HG02943 (cell line): ENCODE measurements at regions not wholly inside any gene's neighbourhood (a gene's known extent, or its start where the extent isn't known, plus 50 kb on each side); places are given as distances from the start of the nearest gene placed in this dataset.
"Not testable (repeated sequence)": the region's sequence is repeated elsewhere in the genome, so short reads cannot be mapped to it uniquely, and the experiment has no call there.

Experiments used
- ATAC-seq: cut with Tn5 transposase; IDR thresholded peaks from one replicate; pipeline ENCODE4 v1.9.1; 2021; ENCODE audit warnings: mild to moderate bottlenecking, low read depth, moderate library complexity; ENCODE audit not compliant: unreplicated experiment

DNA sequence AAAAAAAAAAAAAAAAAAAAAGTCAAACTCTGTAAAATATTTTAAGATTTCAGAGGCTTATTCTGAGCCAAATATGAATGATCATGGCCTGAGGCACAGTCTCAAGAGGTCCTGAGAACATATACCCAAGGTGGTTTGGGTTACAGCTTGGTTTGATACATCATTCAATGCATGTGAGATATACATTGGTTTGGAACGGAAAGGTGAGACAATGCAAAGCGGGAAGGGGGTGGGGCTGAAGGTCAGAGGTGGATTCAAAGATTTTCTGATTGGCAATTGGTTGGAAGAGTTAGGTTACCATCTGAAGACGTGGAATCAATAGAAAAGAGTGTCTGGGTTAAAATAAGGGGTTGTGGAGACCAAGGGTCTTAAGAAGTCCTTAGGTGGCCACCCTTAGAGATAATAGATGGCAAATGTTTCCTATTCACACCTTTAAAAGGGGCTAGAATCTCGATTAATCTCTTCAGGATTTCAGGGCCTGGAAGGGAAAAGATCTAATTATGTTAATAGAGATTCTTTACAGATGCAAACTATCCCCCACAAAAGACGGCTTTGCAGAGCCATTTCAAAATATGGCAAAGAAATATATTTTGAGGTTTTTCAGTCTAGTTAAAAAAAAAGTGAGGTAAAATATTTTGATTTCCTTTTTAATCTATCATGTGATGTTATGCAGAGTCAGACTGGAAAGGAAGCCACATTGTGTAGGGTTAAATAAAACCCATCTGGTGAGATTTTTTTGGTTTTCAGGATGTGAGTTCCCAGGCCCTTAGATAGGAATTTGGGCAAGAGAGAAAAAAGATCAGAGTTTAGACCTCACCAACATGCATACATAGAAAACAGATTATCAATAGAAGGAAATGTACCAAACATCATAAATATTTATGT, 173.8 kb upstream of the CNOT2 start:
- ATAC-seq, result no peak

DNA sequence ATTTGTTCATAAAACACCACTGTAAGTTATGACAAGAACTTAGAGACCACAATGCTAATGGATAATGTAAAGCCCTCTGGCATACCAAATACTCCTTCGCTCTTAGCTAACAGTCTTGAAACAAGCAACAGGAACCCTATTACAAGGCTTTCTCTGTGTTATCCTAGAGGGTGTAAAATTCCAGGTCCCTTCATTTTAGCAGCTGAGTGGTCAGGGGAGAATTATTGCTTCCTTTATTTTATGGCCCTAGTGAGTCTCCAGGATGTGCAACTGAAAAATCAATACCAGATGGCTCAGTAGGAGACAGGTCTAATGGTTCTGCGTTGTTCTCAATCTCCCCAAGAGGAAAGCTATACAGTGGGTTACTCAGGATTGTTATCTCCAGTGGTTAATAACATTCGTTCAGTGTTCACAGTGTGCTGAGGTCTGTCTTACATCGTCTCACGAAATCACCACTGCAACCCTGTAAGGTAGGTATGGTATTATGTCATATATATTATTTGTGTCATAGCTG, 172.7 kb upstream of the CNOT2 start:
- no peak for ATAC-seq

DNA sequence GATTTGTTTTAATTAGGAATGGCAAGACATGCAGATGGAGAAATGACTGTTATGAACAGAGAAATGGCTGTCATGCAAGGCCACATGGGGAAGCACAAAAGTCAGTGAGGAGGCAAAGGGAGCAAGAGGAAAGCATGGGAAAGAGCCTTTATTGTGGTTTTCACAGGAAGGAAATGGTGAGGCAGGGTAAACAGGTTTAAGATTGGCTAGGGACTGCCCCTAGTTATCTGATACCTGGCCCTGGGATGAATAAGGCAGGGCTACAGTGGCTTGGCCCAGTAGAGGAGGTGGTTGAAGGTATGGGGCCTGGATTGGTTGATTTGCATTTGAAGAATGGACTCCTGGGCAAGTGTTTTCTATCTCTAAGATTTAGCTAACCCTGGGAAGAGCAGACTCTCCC, 168.7 kb upstream of the CNOT2 start:
- ATAC-seq, result no peak

DNA sequence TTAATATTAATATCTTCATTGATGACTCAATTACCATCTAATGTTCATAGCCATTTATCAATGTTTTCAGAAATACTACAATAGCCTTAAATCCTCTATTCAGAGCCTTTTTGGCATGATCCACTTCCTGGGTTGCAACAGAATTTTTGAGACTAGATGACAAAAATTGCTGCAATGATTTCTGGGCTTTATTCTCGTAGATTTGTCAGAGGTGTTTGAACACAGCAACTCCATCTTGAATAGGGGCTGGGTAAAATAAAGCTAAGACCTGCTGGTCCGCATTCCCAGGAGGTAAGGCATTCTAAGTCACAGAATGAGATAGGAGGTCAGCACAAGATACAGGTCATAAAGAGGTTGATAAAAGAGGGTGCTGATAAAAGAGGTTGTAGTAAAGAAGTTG, 165.8 kb upstream of the CNOT2 start:
- ATAC-seq, result no peak

DNA sequence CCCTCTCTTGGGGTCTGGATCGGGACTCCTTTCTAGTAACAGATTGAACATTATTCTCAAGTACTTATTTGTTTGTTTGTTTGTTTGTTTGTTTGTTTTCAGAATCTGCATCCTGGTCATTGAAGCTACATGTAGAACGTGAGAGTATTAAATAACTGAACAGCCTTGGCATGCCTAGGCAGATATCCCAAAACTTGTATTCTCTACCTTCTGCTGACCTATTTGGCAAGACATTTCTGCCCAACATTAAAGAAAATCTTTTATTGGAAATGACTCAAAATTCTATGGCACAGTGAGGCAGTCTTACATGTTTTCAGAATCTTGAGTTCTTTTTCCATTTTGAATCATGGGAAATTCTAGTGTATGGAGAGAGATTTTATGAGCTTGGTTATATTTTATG, 165.1 kb upstream of the CNOT2 start:
- no peak for ATAC-seq

DNA sequence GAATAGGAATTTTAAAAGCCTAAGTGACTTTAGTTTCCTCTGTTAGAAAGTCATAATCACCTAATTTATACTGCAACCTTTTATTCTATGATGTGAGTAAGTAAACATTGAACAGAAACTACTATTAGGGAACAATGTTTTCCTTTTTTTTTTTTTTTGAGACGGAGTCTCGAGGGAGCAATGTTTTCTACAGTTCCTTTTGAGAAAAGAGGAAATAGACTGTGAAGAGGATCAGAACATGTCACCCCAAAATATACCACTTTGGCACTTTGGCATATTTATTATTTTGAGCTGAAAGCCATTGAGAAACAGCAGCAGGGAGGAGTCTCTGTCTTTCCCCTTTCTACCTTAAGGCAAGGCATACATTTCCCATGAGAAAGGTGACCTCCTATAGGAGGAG, 162.7 kb upstream of the CNOT2 start:
- ATAC-seq, result no peak

DNA sequence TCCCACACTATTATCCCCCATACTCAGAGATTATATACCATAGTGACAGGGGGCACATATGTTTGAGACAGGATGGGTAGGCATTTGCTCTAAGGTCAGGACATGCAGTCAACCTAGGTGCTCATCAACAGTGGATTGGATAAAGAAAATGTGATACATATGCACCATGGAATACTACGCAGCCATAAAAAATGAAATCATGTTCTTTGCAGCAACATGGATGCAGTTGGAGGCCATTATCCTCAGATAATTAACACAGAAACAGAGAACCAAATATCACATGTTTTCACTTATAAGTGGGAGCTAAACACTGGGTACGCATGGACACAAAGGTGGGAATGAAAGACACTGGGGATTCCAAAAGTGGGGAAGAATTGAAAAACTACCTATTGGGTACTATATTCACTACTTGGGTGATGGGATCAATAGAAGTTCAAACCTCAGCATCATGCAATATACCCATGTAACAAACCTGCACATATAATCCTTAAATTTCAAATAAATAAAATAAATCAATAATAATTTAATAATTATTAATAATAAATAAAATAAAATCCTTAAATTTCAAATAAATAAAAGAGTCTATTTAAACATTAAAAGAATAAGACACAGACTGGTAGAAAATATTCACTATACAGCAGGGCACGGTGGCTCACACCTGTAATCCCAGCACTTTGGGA, 160.1 kb upstream of the CNOT2 start:
- ATAC-seq, result no peak

DNA sequence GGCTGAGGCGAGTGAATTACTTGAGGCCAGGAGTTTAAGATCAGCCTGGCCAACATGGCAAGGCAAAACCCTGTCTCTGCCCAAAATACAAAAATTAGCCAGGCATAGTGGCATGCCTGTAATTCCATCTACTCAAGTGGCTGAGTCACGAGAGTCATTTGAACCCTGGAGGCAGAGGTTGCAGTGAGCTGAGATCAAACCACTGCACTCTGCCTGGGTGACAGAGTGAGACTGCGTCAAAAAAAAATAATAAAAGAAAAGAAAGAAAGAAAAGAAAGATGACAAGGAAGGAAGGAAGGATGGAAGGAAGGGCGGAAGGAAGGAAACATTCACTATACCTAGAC, 159.6 kb upstream of the CNOT2 start:
- ATAC-seq, result no peak

DNA sequence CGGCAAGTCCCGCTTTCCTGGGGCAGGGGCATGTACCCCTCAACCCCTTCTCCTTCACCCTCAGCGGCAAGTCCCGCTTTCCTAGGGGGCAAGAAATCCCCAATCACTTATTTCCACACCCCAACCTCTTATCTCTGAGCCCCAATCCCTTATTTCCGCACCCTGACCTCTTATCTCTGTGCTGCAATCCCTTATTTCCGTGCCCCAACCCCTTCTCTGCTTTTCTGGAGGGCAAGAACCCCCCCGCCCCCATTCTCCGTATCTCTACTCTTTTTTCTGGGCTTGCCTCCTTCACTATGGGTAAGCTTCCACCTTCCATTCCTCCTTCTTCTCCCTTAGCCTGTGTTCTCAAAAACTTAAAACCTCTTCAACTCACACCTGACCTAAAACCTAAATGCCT, 156.9 kb upstream of the CNOT2 start:
- not testable (repeated sequence) for ATAC-seq

DNA sequence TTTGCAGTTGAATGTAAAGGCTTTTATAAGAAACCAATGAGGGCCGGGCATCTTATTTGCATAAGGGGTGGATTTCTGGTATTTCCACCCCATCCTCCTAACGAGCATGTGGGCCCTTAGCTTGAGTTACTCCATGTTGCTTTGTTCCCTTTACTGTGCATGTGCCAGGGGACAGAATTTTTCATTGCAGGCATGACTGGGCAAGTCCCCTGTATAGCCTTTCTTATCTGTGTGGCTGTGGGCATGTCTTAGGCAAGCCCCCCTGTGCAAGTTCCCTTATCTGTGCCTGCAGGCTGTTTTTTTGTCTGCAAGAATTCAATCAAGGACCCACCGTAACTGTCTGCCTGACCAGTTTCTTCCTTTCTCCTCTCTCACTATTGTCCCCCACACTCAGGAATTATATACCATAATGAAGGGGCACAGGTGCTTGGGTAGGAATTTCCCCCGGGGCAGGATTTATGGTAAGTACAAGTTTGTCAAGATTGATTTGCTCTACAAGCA, 152.2 kb upstream of the CNOT2 start:
- no peak for ATAC-seq

DNA sequence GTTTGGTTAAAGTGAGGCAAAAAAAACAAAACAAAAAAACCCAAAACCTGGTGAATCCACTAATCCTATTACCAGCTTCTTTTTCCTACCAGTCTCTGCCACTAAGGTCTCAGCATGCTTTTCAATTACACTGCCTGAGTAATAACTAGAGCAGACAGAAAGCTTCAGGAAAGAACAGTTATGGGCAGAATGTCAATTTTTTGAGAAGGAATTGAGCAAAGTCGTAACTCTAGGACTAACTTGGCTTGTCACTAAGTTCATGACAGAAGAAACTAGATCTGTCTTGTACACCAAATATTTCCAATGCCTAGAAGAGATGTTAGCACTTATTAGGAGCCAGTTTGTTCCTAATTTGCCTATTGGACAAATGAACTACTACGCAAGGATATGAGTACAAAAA, 148.8 kb upstream of the CNOT2 start:
- no peak for ATAC-seq

DNA sequence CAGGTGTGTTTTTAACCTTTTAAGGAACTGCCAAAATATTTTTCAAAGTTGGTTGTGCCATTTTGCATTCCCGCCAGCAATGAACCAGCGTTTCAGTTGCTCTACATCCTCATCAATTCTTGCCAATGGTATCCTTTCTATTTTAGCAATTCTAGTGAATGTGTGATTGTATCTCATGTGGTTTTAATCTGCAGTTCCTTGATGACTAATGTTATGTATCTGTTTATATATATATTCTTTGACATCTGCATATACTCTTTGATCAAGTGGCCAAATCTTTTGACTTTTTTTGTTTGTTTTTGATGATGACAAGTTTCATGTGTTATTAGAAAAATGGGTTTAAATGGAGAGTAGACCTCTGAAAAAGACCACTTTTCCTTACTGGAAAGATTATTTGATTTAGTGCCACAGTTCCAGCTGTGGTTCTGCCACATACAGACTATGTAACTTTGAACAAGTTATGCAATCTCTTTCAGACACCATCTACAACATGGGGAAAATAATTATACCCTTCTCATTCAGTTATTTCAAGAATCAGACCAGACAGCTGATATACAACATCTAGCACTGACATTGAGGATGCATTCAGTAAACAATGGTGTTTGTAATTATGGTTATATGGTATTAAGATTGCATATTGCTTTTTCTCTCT, 146.3 kb upstream of the CNOT2 start:
- ATAC-seq, result no peak

DNA sequence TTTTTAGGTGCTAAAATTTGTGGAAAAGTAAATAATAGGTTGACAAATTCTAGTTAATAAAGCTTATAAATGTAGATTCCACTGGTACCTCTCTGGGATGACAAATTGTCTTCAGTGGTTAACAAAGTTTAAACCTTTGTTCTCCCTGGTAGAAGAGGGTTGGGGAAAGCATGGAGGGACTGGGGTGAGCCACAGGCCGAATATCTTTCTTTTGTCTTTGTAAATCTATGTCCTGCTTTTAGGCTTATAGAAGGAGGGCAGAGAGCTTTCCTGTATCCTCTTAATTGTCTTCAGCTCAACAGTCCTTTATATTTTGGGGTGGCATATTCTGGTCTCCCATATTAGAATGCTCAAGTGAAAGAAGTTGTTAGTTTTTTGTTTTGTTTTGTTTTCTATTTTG, 142.2 kb upstream of the CNOT2 start:
- no peak for ATAC-seq

DNA sequence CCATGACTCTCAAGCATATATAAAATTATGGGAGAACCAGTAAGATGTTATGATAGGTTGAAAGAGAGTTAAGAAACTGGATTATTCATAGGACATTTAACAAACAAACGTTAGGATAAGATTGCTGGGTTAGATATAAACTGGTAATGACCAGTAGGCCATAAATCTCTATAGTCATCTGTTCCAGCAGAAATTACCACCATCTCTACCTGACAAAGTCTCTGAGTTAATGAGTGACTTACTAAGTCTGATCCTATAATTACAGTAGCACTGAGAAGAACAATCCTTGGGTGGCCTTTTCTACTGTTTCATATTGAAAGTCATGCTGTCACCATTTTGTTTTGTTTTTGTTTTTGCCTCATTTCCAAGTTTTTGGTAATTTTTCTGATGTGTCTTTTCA, 136.9 kb upstream of the CNOT2 start:
- ATAC-seq, result no peak

DNA sequence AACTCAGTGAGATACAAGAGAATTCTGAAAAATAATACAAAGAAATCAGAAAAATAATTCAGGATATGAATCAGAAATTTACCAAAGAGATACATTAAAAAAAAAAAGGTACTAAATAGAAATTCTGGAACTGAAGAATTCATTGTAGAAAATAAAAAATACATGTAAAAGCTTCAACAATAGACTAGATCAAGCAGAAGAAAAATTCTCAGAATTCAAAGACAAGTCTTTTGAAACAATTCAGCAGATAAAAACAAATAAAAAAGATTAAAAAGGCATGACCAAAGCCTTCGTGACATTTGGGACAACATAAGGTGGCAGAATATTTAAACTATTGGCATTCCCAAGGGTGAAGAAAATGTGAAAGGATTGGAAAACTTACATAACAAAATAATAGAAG, 133.1 kb upstream of the CNOT2 start:
- no peak for ATAC-seq

DNA sequence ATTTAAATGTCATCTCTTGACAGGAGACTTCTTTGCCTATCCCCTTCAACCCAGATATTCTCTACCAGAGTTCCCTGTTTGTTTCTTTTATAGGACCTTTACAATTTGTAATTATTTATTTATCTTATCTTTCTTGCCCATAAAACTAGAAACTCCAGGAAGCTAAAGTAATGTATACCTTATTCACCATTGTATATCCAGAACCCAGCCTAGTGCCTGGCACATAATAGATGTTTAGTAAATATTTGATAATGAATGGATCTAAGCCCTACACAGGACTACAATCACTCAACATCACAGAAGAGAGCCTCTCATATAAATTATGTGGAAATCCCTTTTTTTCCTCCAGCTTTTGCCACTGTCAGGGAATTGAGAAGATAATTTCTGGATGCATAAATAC, 125.6 kb upstream of the CNOT2 start:
- ATAC-seq, result no peak

DNA sequence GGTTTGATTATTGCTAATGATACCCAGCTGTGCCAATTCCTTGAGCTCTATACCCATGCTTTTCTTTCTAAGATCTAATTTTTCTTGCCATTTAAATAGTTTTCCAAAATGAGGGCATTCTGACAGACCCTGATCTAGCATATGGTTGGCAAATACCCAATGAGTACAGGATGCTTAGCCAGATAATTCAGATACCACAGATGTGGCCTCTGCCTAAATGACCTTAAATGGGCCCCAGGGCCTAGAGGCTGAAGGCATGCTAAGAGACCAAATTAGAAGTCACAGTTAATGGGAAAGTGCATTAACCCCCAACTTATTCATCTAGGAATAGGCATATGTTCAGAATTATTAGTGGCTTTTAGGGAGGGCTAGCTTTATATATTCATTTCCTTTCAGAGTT, 122.3 kb upstream of the CNOT2 start:
- ATAC-seq, result no peak

DNA sequence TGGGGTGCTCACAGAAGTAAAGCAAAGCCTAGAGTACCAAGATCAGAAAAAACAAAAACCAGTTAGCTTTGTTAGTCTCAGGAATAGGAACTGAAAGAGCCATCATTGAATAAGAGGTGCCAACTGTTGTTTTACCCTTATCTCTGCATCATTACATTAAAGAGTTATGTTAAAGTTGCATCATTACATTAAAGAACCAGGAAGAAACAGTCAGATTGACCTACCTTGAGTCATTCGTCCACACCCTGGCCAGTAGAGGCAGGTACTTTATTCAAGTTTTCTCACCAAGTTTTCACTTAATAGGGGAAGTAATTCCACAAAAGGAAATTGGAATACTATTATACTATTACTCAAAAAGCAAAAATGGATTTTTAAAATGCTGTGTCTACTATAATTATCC, 121.7 kb upstream of the CNOT2 start:
- no peak for ATAC-seq

DNA sequence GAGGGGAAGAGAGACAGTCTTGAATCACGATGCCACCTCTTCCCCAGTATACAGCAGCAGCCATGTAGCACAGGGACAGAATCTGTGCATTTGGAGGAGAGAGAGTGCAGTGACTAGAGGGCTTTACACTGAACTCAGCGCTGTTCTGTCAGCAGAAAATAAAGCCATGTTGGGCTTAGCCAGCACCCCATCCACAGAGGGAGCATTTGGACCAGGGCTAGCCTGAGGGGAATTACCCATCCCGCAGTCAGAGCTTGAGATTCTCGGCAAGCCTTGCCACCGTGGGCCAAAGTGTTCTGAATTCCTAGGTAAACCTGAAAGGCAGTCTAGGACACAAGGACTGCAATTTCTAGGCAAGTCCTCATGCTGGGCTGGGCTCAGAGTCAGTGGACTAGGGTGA, 120.4 kb upstream of the CNOT2 start:
- ATAC-seq, result no peak

DNA sequence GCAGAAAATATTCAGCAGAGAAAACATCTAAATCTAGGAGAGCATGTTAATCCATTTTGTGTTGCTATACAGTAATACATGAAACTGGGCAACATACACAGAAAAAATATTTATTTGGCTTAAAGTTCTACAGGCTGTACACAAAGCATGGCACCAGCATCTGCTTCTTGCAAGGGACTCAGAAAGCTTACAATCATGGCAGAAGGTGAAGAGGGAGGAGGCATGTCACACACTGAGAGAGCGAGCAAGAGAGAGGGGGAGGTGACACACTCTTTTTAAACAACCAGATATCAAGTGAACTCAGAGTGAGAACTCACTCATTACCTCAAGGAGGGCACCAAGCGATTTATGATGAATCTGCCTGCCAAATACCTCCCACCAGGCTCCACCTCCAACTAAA, 94.2 kb upstream of the CNOT2 start:
- ATAC-seq, result no peak

DNA sequence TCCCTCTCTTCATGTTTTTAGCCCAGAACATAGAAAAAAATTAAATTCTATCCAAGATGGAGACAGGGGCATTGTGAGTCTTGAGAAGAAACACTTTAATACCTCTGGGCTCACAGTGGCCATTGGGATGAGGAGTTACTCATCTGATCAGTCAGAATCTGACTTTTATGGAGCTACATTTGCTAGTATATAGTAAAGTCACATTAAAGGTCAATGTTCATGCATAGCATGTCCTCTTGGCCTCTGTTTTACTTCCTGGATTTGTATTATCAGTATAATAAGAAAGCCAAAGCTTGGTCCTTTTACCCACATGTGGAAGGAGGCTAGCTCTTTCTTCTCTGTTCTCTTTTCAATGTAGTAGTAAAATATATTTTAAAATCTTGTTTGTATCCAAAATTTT, 93.6 kb upstream of the CNOT2 start:
- no peak for ATAC-seq
